Panc1 (cell line): ENCODE measurements at regions not wholly inside any gene's neighbourhood (a gene's known extent, or its start where the extent isn't known, plus 50 kb on each side); places are given as distances from the start of the nearest gene placed in this dataset.

Source experiments
- ATAC-seq: fragments of 200-7000 bp; cut with Tn5 transposase; 2 replicates; pipeline ENCODE4 v1.9.1; 2020; ENCODE audit warnings: mild to moderate bottlenecking, moderate library complexity
- BruUV-seq: library from RNA; stranded (reverse); fragments of 400-500 nt; replicated peaks from 2 replicates; lab custom pipeline; 2021; lab: Mats Ljungman, UMichigan
- CTCF ChIA-PET: fragments of 300-600 bp; sonication (Branson Sonifier 250); formaldehyde crosslinking; loops from one replicate; lab custom pipeline; 2022; ENCODE audit warnings: antibody characterized with exemption; lab: Charles Lee
- POLR2A ChIA-PET: fragments of 300-600 bp; sonication (Branson Sonifier 250); formaldehyde crosslinking; loops from one replicate; lab custom pipeline; 2022; ENCODE audit warnings: antibody characterized with exemption; lab: Charles Lee
- DNase-seq: peaks from one replicate; pipeline ENCODE4 v3.0.0-alpha.2; 2010; ENCODE audit warnings: low read depth, low spot score
- H3K27ac ChIP-seq: 2 replicates; pipeline ENCODE4 v1.5.1; 2011; ENCODE audit warnings: mild to moderate bottlenecking, low read length, inconsistent platforms
- H3K27me3 ChIP-seq: fragments of 200-500 bp; sonication (Bioruptor generic); 2 replicates; pipeline ENCODE4 v1.6.0; 2014; ENCODE audit warnings: low read length, inconsistent platforms; ENCODE audit not compliant: control insufficient read depth, insufficient read depth
- H3K36me3 ChIP-seq: fragments of 200-500 bp; sonication (Bioruptor generic); 2 replicates; pipeline ENCODE4 v1.5.1; 2014; ENCODE audit warnings: inconsistent platforms, mild to moderate bottlenecking, low read length, moderate library complexity; ENCODE audit not compliant: control insufficient read depth, insufficient read depth
- H3K4me1 ChIP-seq: 2 replicates; pipeline ENCODE4 v1.5.1; 2011; ENCODE audit warnings: inconsistent platforms, mild to moderate bottlenecking, low read length, moderate library complexity; ENCODE audit not compliant: control insufficient read depth, insufficient read depth
- H3K4me3 ChIP-seq, 2 experiments: 2 replicates each; pipeline ENCODE4 v1.5.1; 2011 to 2012; ENCODE audit warnings: low read depth in 2 of 2, low read length in 2 of 2, mild to moderate bottlenecking in 2 of 2, inconsistent platforms in 1 of 2, moderate library complexity in 1 of 2
- H3K9me3 ChIP-seq: fragments of 200-500 bp; sonication (Bioruptor generic); 2 replicates; pipeline ENCODE4 v1.5.1; 2014; ENCODE audit warnings: low read depth, mild to moderate bottlenecking, inconsistent platforms, low read length, moderate library complexity; ENCODE audit not compliant: control insufficient read depth, insufficient read depth
- POLR2AphosphoS5 ChIP-seq: IDR thresholded peaks from 2 replicates; pipeline ENCODE4 v1.6.1; 2012; ENCODE audit warnings: mild to moderate bottlenecking, low read depth, low read length, moderate library complexity
- SIN3A ChIP-seq: IDR thresholded peaks from 2 replicates; pipeline ENCODE4 v1.6.1; 2012; ENCODE audit warnings: low read depth, mild to moderate bottlenecking, low read length, moderate library complexity, borderline replicate concordance; ENCODE audit not compliant: insufficient read depth
- TCF7L2 ChIP-seq: IDR thresholded peaks from 2 replicates; pipeline ENCODE4 v1.6.1; 2011; ENCODE audit warnings: mild to moderate bottlenecking, low read depth, low read length, inconsistent platforms
- in situ Hi-C: cut with HindIII; loops from 2 replicates; pipeline ENCODE4 v1.10.0; 2016; ENCODE audit warnings: low sequenced_read_pairs, low pct_unique_long_range_greater_than_20kb
- intact Hi-C: fragments of 100-400 bp; cut with micrococcal nuclease; formaldehyde crosslinking; loops from one replicate; pipeline ENCODE4 v1.10.0; 2022; ENCODE audit not compliant: unreplicated experiment
- TF ChIP-seq, protein P1 (sequence below): fragments of 450-650 bp; IDR thresholded peaks from 2 replicates; pipeline ENCODE4 v1.5.1; 2017; ENCODE audit warnings: mild to moderate bottlenecking
- TF ChIP-seq, protein P2 (sequence below), 2 experiments: IDR thresholded peaks; 2 replicates each; pipeline ENCODE4 v1.6.1; 2011 to 2012; ENCODE audit warnings: low read depth in 2 of 2, control low read depth in 1 of 2, low read length in 1 of 2, mild to moderate bottlenecking in 1 of 2, moderate library complexity in 1 of 2; ENCODE audit not compliant: insufficient read depth in 1 of 2

DNA sequence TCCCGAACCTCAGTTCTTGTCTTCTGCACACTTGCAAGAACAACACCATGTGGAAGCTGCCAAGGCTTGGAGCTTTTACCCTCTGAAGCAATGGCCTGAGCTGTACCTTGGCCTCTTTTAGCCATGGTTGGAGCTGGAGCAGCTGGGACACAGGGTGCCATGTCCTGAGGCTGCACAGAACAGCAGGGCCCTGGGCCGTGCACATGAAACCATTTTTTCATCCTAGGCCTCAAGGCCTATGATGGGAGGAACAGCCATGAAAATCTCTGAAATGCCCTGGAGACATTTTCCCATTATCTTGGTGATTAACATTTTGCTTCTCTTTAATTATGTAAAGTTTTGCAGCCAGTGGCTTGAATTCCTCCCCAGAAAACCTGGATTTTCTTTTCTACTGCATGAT is 817.8 kb upstream of the CXADR start:
- no peaks in the 10 kb centered on the region for H3K9me3 ChIP-seq
- ChIA-PET POLR2A (no interaction called here), CTCF (no interaction called here)
- H3K4me3 ChIP-seq, result no peak overlapping the region
- in situ Hi-C loops (no loop called here), intact Hi-C loops (no loop called here)
- H3K27ac ChIP-seq, result no peak overlapping the region
- no peak for ATAC-seq
- no peaks in the 10 kb centered on the region for H3K4me1 ChIP-seq
- TF ChIP-seq SIN3A, result no peak
- no peak for TF ChIP-seq TCF7L2
- TF ChIP-seq, protein P1, sequence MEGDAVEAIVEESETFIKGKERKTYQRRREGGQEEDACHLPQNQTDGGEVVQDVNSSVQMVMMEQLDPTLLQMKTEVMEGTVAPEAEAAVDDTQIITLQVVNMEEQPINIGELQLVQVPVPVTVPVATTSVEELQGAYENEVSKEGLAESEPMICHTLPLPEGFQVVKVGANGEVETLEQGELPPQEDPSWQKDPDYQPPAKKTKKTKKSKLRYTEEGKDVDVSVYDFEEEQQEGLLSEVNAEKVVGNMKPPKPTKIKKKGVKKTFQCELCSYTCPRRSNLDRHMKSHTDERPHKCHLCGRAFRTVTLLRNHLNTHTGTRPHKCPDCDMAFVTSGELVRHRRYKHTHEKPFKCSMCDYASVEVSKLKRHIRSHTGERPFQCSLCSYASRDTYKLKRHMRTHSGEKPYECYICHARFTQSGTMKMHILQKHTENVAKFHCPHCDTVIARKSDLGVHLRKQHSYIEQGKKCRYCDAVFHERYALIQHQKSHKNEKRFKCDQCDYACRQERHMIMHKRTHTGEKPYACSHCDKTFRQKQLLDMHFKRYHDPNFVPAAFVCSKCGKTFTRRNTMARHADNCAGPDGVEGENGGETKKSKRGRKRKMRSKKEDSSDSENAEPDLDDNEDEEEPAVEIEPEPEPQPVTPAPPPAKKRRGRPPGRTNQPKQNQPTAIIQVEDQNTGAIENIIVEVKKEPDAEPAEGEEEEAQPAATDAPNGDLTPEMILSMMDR, result no peak
- TF ChIP-seq, protein P2, sequence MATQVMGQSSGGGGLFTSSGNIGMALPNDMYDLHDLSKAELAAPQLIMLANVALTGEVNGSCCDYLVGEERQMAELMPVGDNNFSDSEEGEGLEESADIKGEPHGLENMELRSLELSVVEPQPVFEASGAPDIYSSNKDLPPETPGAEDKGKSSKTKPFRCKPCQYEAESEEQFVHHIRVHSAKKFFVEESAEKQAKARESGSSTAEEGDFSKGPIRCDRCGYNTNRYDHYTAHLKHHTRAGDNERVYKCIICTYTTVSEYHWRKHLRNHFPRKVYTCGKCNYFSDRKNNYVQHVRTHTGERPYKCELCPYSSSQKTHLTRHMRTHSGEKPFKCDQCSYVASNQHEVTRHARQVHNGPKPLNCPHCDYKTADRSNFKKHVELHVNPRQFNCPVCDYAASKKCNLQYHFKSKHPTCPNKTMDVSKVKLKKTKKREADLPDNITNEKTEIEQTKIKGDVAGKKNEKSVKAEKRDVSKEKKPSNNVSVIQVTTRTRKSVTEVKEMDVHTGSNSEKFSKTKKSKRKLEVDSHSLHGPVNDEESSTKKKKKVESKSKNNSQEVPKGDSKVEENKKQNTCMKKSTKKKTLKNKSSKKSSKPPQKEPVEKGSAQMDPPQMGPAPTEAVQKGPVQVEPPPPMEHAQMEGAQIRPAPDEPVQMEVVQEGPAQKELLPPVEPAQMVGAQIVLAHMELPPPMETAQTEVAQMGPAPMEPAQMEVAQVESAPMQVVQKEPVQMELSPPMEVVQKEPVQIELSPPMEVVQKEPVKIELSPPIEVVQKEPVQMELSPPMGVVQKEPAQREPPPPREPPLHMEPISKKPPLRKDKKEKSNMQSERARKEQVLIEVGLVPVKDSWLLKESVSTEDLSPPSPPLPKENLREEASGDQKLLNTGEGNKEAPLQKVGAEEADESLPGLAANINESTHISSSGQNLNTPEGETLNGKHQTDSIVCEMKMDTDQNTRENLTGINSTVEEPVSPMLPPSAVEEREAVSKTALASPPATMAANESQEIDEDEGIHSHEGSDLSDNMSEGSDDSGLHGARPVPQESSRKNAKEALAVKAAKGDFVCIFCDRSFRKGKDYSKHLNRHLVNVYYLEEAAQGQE (IDR thresholded peaks at IDR 0.05; ENCODE audit: insufficient read depth in 1 of 2, low read depth in 2 of 2, low read length in 1 of 2), result no peak
- TF ChIP-seq POLR2AphosphoS5, result no peak
- no peaks in the 10 kb centered on the region for H3K36me3 ChIP-seq
- no peaks in the 10 kb centered on the region for H3K27me3 ChIP-seq
- DNase-seq, result no peak
- BruUV-seq, result no TSS peak

DNA sequence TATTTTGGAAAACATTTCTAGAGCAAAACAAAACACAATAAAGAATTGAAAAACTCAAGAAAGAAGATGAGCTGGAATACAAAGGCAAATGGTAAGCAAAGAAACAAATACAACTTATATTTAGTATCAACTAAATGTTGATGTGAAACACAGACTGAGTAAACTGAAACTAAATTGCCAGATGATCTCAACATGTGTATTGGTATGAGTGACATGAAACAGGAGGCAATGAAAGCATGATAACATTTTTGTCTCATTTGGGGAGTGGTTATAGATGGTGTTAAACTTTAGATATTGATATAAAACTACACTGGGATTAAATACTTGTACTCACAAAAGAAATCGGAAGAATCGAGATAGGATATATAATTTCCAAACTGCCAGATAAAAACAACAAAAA is 805.6 kb upstream of the CXADR start:
- no TSS peak for BruUV-seq
- CTCF ChIA-PET, result no interaction called here
- Histone ChIP-seq H3K36me3 (no peaks in the 10 kb centered on the region), H3K27ac (no peak overlapping the region), H3K27me3 (no peaks in the 10 kb centered on the region), H3K9me3 (no peaks in the 10 kb centered on the region), H3K4me1 (no peaks in the 10 kb centered on the region), H3K4me3 (no peak overlapping the region)
- TF ChIP-seq, protein P2 (IDR thresholded peaks at IDR 0.05; ENCODE audit: insufficient read depth in 1 of 2, low read depth in 2 of 2, low read length in 1 of 2), result no peak
- TF ChIP-seq, protein P1, result no peak
- TF ChIP-seq TCF7L2 (no peak), POLR2AphosphoS5 (no peak), SIN3A (no peak)
- POLR2A ChIA-PET, result no interaction called here
- DNase-seq (no peak), ATAC-seq (no peak)
- intact Hi-C loops (no loop called here), in situ Hi-C loops (no loop called here)
